ENCODE measurements at regions not wholly inside any gene's neighbourhood (a gene's known extent, or its start where the extent isn't known, plus 50 kb on each side); places are given as distances from the start of the nearest gene placed in this dataset.

DNA sequence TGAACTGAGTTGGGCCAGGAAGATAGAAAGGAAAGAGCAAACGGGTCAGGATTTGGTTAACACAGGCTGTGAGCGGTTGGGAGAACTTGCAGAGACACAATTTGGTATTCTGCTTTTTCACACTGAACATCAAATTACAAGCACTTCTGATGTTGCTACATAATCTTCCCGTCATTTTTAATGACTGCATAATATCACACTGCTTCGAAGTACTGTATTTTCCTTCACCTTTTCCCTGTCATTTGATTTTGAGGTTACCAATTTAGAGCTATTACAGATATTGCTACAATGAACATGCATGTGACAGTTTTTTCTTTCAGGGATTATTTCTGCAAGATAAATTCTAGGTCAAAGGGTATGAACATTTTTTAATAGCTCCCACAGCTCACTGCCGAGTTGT, 71.4 kb upstream of the CPEB4 start:
- no peaks in the 10 kb centered on the region for H3K4me1 ChIP-seq (ENCODE audit: control insufficient read depth, insufficient read depth, low read length)
- no peaks in the 10 kb centered on the region for H3K36me3 ChIP-seq (ENCODE audit: control insufficient read depth, insufficient read depth, low read length)
- H3K9me3 ChIP-seq (ENCODE audit: control insufficient read depth, low read length), result no peaks in the 10 kb centered on the region
- no peak overlapping the region for H3K27ac ChIP-seq (ENCODE audit: insufficient read depth, low read depth, low read length, poor library complexity, severe bottlenecking)
- no peaks in the 10 kb centered on the region for H3K27me3 ChIP-seq (ENCODE audit: control insufficient read depth, insufficient read depth, low read length, poor library complexity, severe bottlenecking)
- WGBS, 2 experiments, result 94 to 95% methylated on average over 4 to 5 of the region's 5 CpGs
- H3K4me3 ChIP-seq (ENCODE audit: insufficient read depth, low read depth, low read length), result no peak overlapping the region

DNA sequence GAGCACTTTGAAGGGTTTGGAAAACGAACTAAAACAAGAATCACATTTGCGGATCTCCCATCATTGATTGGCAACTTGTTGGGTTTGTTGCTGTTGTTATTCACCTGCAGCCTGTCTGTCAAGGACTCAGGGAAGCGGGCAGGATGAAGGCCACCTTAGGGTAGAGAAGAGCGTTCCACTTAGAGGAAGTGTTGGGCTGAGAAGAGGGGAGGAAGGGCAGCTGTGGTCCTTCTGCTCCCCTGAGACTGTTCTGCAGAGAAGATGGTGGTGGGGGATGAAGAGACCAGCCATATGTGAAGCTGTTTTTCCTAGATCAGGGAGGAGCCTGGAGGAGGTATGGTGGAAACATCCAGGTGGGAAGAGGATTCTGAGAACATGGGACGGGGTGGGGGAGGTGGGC, 70.6 kb upstream of the CPEB4 start:
- no peaks in the 10 kb centered on the region for H3K27me3 ChIP-seq (ENCODE audit: control insufficient read depth, insufficient read depth, low read length, poor library complexity, severe bottlenecking)
- H3K4me1 ChIP-seq (ENCODE audit: control insufficient read depth, insufficient read depth, low read length), result no peaks in the 10 kb centered on the region
- WGBS, 2 experiments, result 92 to 96% methylated on average over 5 of the region's 5 CpGs
- H3K27ac ChIP-seq (ENCODE audit: insufficient read depth, low read depth, low read length, poor library complexity, severe bottlenecking), result no peak overlapping the region
- H3K4me3 ChIP-seq (ENCODE audit: insufficient read depth, low read depth, low read length), result no peak overlapping the region
- H3K9me3 ChIP-seq (ENCODE audit: control insufficient read depth, low read length), result no peaks in the 10 kb centered on the region
- H3K36me3 ChIP-seq (ENCODE audit: control insufficient read depth, insufficient read depth, low read length), result no peaks in the 10 kb centered on the region

DNA sequence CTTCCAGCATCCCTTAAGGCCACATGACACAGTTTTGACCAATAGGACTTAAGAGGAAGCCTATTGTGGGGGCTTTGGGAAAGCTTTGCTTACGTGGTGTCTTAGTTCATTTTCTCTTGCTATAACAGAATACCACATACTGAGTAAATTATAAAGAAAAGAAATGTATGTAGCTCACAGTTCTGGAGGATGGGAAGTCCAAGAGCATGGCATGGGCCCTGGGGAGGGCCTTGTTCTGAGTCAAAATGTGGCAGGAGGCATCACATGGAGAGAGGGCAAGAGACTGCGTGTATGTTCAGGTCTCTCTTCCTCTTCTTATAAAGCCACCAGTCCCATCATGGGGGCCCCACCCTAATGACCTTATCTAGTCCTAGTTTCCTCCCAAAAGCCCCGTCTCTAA, 68.6 kb upstream of the CPEB4 start:
- Histone ChIP-seq H3K27me3 (ENCODE audit: control insufficient read depth, insufficient read depth, low read length, poor library complexity, severe bottlenecking) (no peaks in the 10 kb centered on the region), H3K4me1 (ENCODE audit: control insufficient read depth, insufficient read depth, low read length) (no peaks in the 10 kb centered on the region), H3K9me3 (ENCODE audit: control insufficient read depth, low read length) (no peaks in the 10 kb centered on the region), H3K4me3 (ENCODE audit: insufficient read depth, low read depth, low read length) (no peak overlapping the region), H3K27ac (ENCODE audit: insufficient read depth, low read depth, low read length, poor library complexity, severe bottlenecking) (no peak overlapping the region), H3K36me3 (ENCODE audit: control insufficient read depth, insufficient read depth, low read length) (no peaks in the 10 kb centered on the region)
- WGBS, 2 experiments, result 85 to 93% methylated on average over 2 to 3 of the region's 3 CpGs

GRCh38 chr5:173823274-173823644, 64.9 kb upstream of the CPEB4 start:
- Histone ChIP-seq H3K27ac (ENCODE audit: insufficient read depth, low read depth, low read length, poor library complexity, severe bottlenecking) (no peak overlapping the region), H3K27me3 (ENCODE audit: control insufficient read depth, insufficient read depth, low read length, poor library complexity, severe bottlenecking) (no peaks in the 10 kb centered on the region), H3K4me3 (ENCODE audit: insufficient read depth, low read depth, low read length) (no peak overlapping the region), H3K36me3 (ENCODE audit: control insufficient read depth, insufficient read depth, low read length) (no peaks in the 10 kb centered on the region), H3K9me3 (ENCODE audit: control insufficient read depth, low read length) (no peaks in the 10 kb centered on the region), H3K4me1 (ENCODE audit: control insufficient read depth, insufficient read depth, low read length) (peaks cover 4% of the 10 kb centered on the region)

- Histone ChIP-seq H3K4me3 (ENCODE audit: insufficient read depth, low read depth, low read length) (no peak overlapping the region), H3K36me3 (ENCODE audit: control insufficient read depth, insufficient read depth, low read length) (no peaks in the 10 kb centered on the region), H3K9me3 (ENCODE audit: control insufficient read depth, low read length) (no peaks in the 10 kb centered on the region), H3K4me1 (ENCODE audit: control insufficient read depth, insufficient read depth, low read length) (peaks cover 4% of the 10 kb centered on the region), H3K27me3 (ENCODE audit: control insufficient read depth, insufficient read depth, low read length, poor library complexity, severe bottlenecking) (no peaks in the 10 kb centered on the region), H3K27ac (ENCODE audit: insufficient read depth, low read depth, low read length, poor library complexity, severe bottlenecking) (no peak overlapping the region)
- WGBS, 2 experiments, result 85 to 87% methylated on average over 10 of the region's 10 CpGs
Observed at GRCh38 chr5:173823721-173824567, 64.2 kb upstream of the CPEB4 start.

GRCh38 chr5:173825215-173825865, 62.8 kb upstream of the CPEB4 start:
- Histone ChIP-seq H3K36me3 (ENCODE audit: control insufficient read depth, insufficient read depth, low read length) (no peaks in the 10 kb centered on the region), H3K4me3 (ENCODE audit: insufficient read depth, low read depth, low read length) (no peak overlapping the region), H3K4me1 (ENCODE audit: control insufficient read depth, insufficient read depth, low read length) (peaks cover 4% of the 10 kb centered on the region), H3K27ac (ENCODE audit: insufficient read depth, low read depth, low read length, poor library complexity, severe bottlenecking) (no peak overlapping the region), H3K27me3 (ENCODE audit: control insufficient read depth, insufficient read depth, low read length, poor library complexity, severe bottlenecking) (no peaks in the 10 kb centered on the region), H3K9me3 (ENCODE audit: control insufficient read depth, low read length) (no peaks in the 10 kb centered on the region)
- WGBS, 2 experiments, result 90 to 92% methylated on average over 13 of the region's 13 CpGs

GRCh38 chr5:173826086-173826427, 62.1 kb upstream of the CPEB4 start:
- H3K4me3 ChIP-seq (ENCODE audit: insufficient read depth, low read depth, low read length), result no peak overlapping the region
- H3K27ac ChIP-seq (ENCODE audit: insufficient read depth, low read depth, low read length, poor library complexity, severe bottlenecking), result no peak overlapping the region
- H3K27me3 ChIP-seq (ENCODE audit: control insufficient read depth, insufficient read depth, low read length, poor library complexity, severe bottlenecking), result no peaks in the 10 kb centered on the region
- peaks cover 4% of the 10 kb centered on the region for H3K4me1 ChIP-seq (ENCODE audit: control insufficient read depth, insufficient read depth, low read length)
- no peaks in the 10 kb centered on the region for H3K9me3 ChIP-seq (ENCODE audit: control insufficient read depth, low read length)
- no peaks in the 10 kb centered on the region for H3K36me3 ChIP-seq (ENCODE audit: control insufficient read depth, insufficient read depth, low read length)
- 94 to 99% methylated on average over 6 of the region's 6 CpGs for WGBS, 2 experiments

GRCh38 chr5:173826428-173827350, 61.5 kb upstream of the CPEB4 start:
- Histone ChIP-seq H3K4me3 (ENCODE audit: insufficient read depth, low read depth, low read length) (no peak overlapping the region), H3K27ac (ENCODE audit: insufficient read depth, low read depth, low read length, poor library complexity, severe bottlenecking) (no peak overlapping the region), H3K4me1 (ENCODE audit: control insufficient read depth, insufficient read depth, low read length) (peaks cover 4% of the 10 kb centered on the region), H3K36me3 (ENCODE audit: control insufficient read depth, insufficient read depth, low read length) (no peaks in the 10 kb centered on the region), H3K9me3 (ENCODE audit: control insufficient read depth, low read length) (no peaks in the 10 kb centered on the region), H3K27me3 (ENCODE audit: control insufficient read depth, insufficient read depth, low read length, poor library complexity, severe bottlenecking) (no peaks in the 10 kb centered on the region)
- 87 to 98% methylated on average over 4 to 5 of the region's 5 CpGs for WGBS, 2 experiments

DNA sequence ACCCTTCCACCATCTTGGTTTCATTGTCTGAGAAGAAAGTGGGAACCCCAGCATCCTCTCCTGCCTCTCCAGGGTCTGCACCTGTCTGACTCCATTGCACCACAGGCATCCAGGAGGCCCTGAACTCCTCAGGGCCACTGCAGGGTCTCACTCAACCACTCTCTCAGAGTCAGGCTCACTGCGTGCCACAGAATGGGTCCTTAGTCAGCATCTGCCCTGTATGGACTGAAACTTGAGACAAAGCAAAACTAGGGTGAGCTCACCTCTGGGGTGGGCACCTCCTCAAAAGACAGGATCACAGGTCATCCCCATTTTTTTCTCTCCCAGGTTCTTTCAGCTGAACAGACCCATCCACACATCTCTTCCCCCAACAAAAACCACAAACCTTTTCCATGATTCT, 59.2 kb upstream of the CPEB4 start:
- peaks cover 4% of the 10 kb centered on the region for H3K4me1 ChIP-seq (ENCODE audit: control insufficient read depth, insufficient read depth, low read length)
- no peaks in the 10 kb centered on the region for H3K9me3 ChIP-seq (ENCODE audit: control insufficient read depth, low read length)
- no peaks in the 10 kb centered on the region for H3K27me3 ChIP-seq (ENCODE audit: control insufficient read depth, insufficient read depth, low read length, poor library complexity, severe bottlenecking)
- no peak overlapping the region for H3K4me3 ChIP-seq (ENCODE audit: insufficient read depth, low read depth, low read length)
- WGBS, 2 experiments, result 93 to 96% methylated on average over 1 of the region's 1 CpG
- H3K27ac ChIP-seq (ENCODE audit: insufficient read depth, low read depth, low read length, poor library complexity, severe bottlenecking), result no peak overlapping the region
- H3K36me3 ChIP-seq (ENCODE audit: control insufficient read depth, insufficient read depth, low read length), result no peaks in the 10 kb centered on the region

DNA sequence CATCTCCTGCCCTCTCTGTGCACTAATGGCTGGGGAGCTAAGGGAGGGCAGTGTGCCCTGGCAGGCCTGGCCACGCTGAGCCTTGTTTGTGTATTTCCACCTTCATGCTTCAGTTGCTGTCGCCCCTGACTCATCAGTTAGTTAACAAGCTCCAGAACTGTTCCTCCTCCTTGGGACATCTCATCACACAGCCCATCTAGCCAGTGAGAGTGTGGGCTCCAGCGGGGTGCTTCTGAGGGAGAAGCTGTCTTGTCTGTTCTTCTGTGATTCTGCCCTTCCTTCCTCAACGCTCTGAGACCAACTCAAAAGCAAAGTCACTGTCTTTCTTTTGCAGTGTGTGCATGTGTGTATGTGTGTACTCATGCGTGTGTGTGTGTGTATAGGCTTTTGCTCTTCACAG, 58.3 kb upstream of the CPEB4 start:
- H3K4me1 ChIP-seq (ENCODE audit: control insufficient read depth, insufficient read depth, low read length), result peaks cover 4% of the 10 kb centered on the region
- H3K36me3 ChIP-seq (ENCODE audit: control insufficient read depth, insufficient read depth, low read length), result no peaks in the 10 kb centered on the region
- H3K9me3 ChIP-seq (ENCODE audit: control insufficient read depth, low read length), result no peaks in the 10 kb centered on the region
- 77 to 79% methylated on average over 5 of the region's 5 CpGs for WGBS, 2 experiments
- no peak overlapping the region for H3K27ac ChIP-seq (ENCODE audit: insufficient read depth, low read depth, low read length, poor library complexity, severe bottlenecking)
- no peak overlapping the region for H3K4me3 ChIP-seq (ENCODE audit: insufficient read depth, low read depth, low read length)
- H3K27me3 ChIP-seq (ENCODE audit: control insufficient read depth, insufficient read depth, low read length, poor library complexity, severe bottlenecking), result no peaks in the 10 kb centered on the region
